IMR-90 (cell line): ENCODE measurements at regions not wholly inside any gene's neighbourhood (a gene's known extent, or its start where the extent isn't known, plus 50 kb on each side); places are given as distances from the start of the nearest gene placed in this dataset.

Experiments used
- ATAC-seq: fragments of 200-7000 bp; cut with Tn5 transposase; 2 replicates; pipeline ENCODE4 v1.9.1; 2020; ENCODE audit warnings: low read depth, mild to moderate bottlenecking, moderate library complexity
- BruUV-seq: library from RNA; stranded (reverse); fragments of 400-500 nt; replicated peaks from 2 replicates; lab custom pipeline; 2021; lab: Mats Ljungman, UMichigan
- CTCF ChIA-PET: fragments of 300-600 bp; formaldehyde crosslinking; extraction: SDS; loops from one replicate; lab custom pipeline; 2021; ENCODE audit warnings: antibody characterized with exemption; lab: Yijun Ruan, JAX
- POLR2A ChIA-PET: fragments of 300-600 bp; sonication (Branson Sonifier 250); formaldehyde crosslinking; loops from one replicate; lab custom pipeline; 2022; ENCODE audit warnings: antibody characterized with exemption; ENCODE audit not compliant: unreplicated experiment; lab: Charles Lee
- DNase-seq: peaks from one replicate; pipeline ENCODE4 v3.0.0; 2013
- H2AFZ ChIP-seq: replicated peaks from 2 replicates; pipeline ENCODE3; 2013; ENCODE audit warnings: low read length, mild to moderate bottlenecking; ENCODE audit not compliant: poor library complexity
- H2AK5ac ChIP-seq: 2 replicates; pipeline ENCODE4 v1.6.1; 2013; ENCODE audit warnings: low read depth, low read length, inconsistent platforms
- H2AK9ac ChIP-seq: replicated peaks from 2 replicates; pipeline ENCODE3; 2013; ENCODE audit warnings: mild to moderate bottlenecking, low read depth, low read length, moderate library complexity; ENCODE audit not compliant: poor library complexity
- H2BK120ac ChIP-seq: 2 replicates; pipeline ENCODE4 v1.6.1; 2013; ENCODE audit warnings: low read depth, low read length, inconsistent platforms
- H2BK15ac ChIP-seq: 3 replicates; pipeline ENCODE4 v1.6.1; 2013; ENCODE audit warnings: low read depth, low read length, inconsistent platforms
- H2BK20ac ChIP-seq: 2 replicates; pipeline ENCODE4 v1.6.1; 2013; ENCODE audit warnings: low read depth, mild to moderate bottlenecking, inconsistent platforms, low read length, moderate library complexity
- H2BK5ac ChIP-seq: 2 replicates; pipeline ENCODE4 v1.6.1; 2013; ENCODE audit warnings: mild to moderate bottlenecking, low read depth, low read length, inconsistent platforms; ENCODE audit not compliant: poor library complexity, severe bottlenecking
- H3K14ac ChIP-seq: replicated peaks from 2 replicates; pipeline ENCODE4 v1.6.1; 2013; ENCODE audit warnings: low read depth, low read length, inconsistent platforms
- H3K18ac ChIP-seq: 2 replicates; pipeline ENCODE4 v1.6.1; 2013; ENCODE audit warnings: low read depth, low read length, control low read depth
- H3K23ac ChIP-seq: 2 replicates; pipeline ENCODE4 v1.6.1; 2013; ENCODE audit warnings: low read depth, low read length, inconsistent platforms
- H3K27ac ChIP-seq: 2 replicates; pipeline ENCODE4 v1.5.1; 2013; ENCODE audit warnings: mild to moderate bottlenecking, control low read depth, low read length; ENCODE audit not compliant: insufficient read depth
- H3K27me3 ChIP-seq: 2 replicates; pipeline ENCODE4 v1.6.1; 2013; ENCODE audit warnings: low read length; ENCODE audit not compliant: control insufficient read depth, insufficient read depth
- H3K36me3 ChIP-seq: 2 replicates; pipeline ENCODE4 v1.6.1; 2013; ENCODE audit warnings: low read length, mixed read lengths; ENCODE audit not compliant: control insufficient read depth, insufficient read depth
- H3K4ac ChIP-seq: 2 replicates; pipeline ENCODE4 v1.6.1; 2013; ENCODE audit warnings: low read depth, low read length, inconsistent platforms
- H3K4me1 ChIP-seq: 2 replicates; pipeline ENCODE4 v1.6.1; 2013; ENCODE audit warnings: low read length, mixed read lengths; ENCODE audit not compliant: control insufficient read depth, insufficient read depth
- H3K4me2 ChIP-seq: 2 replicates; pipeline ENCODE4 v1.6.1; 2013; ENCODE audit warnings: low read depth, mild to moderate bottlenecking, control low read depth, low read length, moderate library complexity
- H3K4me3 ChIP-seq: 2 replicates; pipeline ENCODE4 v1.5.1; 2013; ENCODE audit warnings: low read depth, mild to moderate bottlenecking, control low read depth, low read length, moderate library complexity; ENCODE audit not compliant: insufficient read depth
- H3K56ac ChIP-seq: 2 replicates; pipeline ENCODE4 v1.6.1; 2013; ENCODE audit warnings: low read length, inconsistent platforms; ENCODE audit not compliant: insufficient read depth; ENCODE audit errors: extremely low read depth
- H3K79me1 ChIP-seq, 2 experiments: 2 replicates each; pipeline ENCODE4 v1.6.1; 2013; ENCODE audit warnings: low read length in 2 of 2, inconsistent platforms in 1 of 2, low read depth in 1 of 2
- H3K9ac ChIP-seq: 2 replicates; pipeline ENCODE4 v1.6.1; 2013; ENCODE audit warnings: low read depth, low read length, control low read depth
- H3K9me1 ChIP-seq: 2 replicates; pipeline ENCODE4 v1.6.1; 2013; ENCODE audit warnings: low read length, inconsistent platforms; ENCODE audit not compliant: insufficient read depth
- H3K9me3 ChIP-seq: 2 replicates; pipeline ENCODE4 v1.6.1; 2013; ENCODE audit warnings: low read length; ENCODE audit not compliant: control insufficient read depth, insufficient read depth
- H4K20me1 ChIP-seq: 2 replicates; pipeline ENCODE4 v1.6.1; 2013; ENCODE audit warnings: low read length, inconsistent platforms; ENCODE audit not compliant: insufficient read depth
- H4K5ac ChIP-seq: 2 replicates; pipeline ENCODE4 v1.6.1; 2013; ENCODE audit warnings: mild to moderate bottlenecking, low read depth, low read length, control low read depth
- H4K8ac ChIP-seq, 2 experiments: 2 replicates each; pipeline ENCODE4 v1.6.1; 2013; ENCODE audit warnings: low read depth in 2 of 2, low read length in 2 of 2, control low read depth in 1 of 2, inconsistent platforms in 1 of 2
- H4K91ac ChIP-seq: 2 replicates; pipeline ENCODE4 v1.6.1; 2013; ENCODE audit warnings: low read depth, low read length, inconsistent platforms; ENCODE audit not compliant: insufficient read depth
- BHLHE40 ChIP-seq: fragments of 150-350 bp; IDR thresholded peaks from 2 replicates; pipeline ENCODE4 v1.6.1; 2016; ENCODE audit warnings: mild to moderate bottlenecking, low read depth, low read length
- CHD1 ChIP-seq: IDR thresholded peaks from 2 replicates; pipeline ENCODE4 v1.6.1; 2012; ENCODE audit warnings: low read depth, low read length, improper control_type of control experiment
- FOS ChIP-seq: fragments of 150-350 bp; IDR thresholded peaks from 2 replicates; pipeline ENCODE4 v1.6.1; 2016; ENCODE audit warnings: low read depth, low read length
- MAFK ChIP-seq: IDR thresholded peaks from 2 replicates; pipeline ENCODE4 v1.6.1; 2012; ENCODE audit warnings: low read depth, low read length, improper control_type of control experiment
- MAZ ChIP-seq: IDR thresholded peaks from 2 replicates; pipeline ENCODE4 v1.6.1; 2012; ENCODE audit warnings: low read depth, mild to moderate bottlenecking, low read length, improper control_type of control experiment, moderate library complexity, borderline replicate concordance
- MXI1 ChIP-seq: IDR thresholded peaks from 2 replicates; pipeline ENCODE4 v1.6.1; 2012; ENCODE audit warnings: low read depth, mild to moderate bottlenecking, low read length, moderate library complexity, borderline replicate concordance
- NFE2L2 ChIP-seq: fragments of 150-350 bp; IDR thresholded peaks from 2 replicates; pipeline ENCODE4 v1.6.1; 2016; ENCODE audit warnings: low read depth, mild to moderate bottlenecking, low read length
- POLR2A ChIP-seq: IDR thresholded peaks from 2 replicates; pipeline ENCODE4 v1.6.1; 2012; ENCODE audit warnings: mild to moderate bottlenecking, low read depth, low read length
- RAD21 ChIP-seq: IDR thresholded peaks from 2 replicates; pipeline ENCODE4 v1.6.1; 2012; ENCODE audit warnings: low read length, improper control_type of control experiment
- SMC3 ChIP-seq: fragments of 150-350 bp; IDR thresholded peaks from 2 replicates; pipeline ENCODE4 v1.6.1; 2016; ENCODE audit warnings: low read depth, mild to moderate bottlenecking, antibody characterized with exemption, low read length, moderate library complexity
- WGBS, 2 experiments: methylation state at CpG; one replicate each; pipeline versions ENCODE4 v1.1.5 to v1.1.7; 2013; ENCODE audit warnings: missing lambda C conversion rate in 2 of 2; ENCODE audit not compliant: insufficient read length in 1 of 2; ENCODE audit errors: extremely low coverage in 2 of 2; 5-methylcytosine and 5-hydroxymethylcytosine counted together
- dilution Hi-C: fragments of 300-500 bp; cut with HindIII; formaldehyde crosslinking; loops from one replicate; pipeline ENCODE4 v1.14.3; 2018; ENCODE audit warnings: low sequenced_read_pairs; ENCODE audit not compliant: unreplicated experiment
- in situ Hi-C: fragments of 300-500 bp; cut with MboI; formaldehyde crosslinking; loops from 3 replicates; pipeline ENCODE4 v1.14.3; 2019; ENCODE audit warnings: low sequenced_read_pairs, inconsistent platforms, mixed read lengths
- intact Hi-C: fragments of 100-400 bp; cut with micrococcal nuclease; formaldehyde crosslinking; loops from 2 replicates; pipeline ENCODE4 v1.10.0; 2022
- TF ChIP-seq, protein P1 (sequence below): fragments of 150-350 bp; IDR thresholded peaks from 2 replicates; pipeline ENCODE4 v1.6.1; 2017; ENCODE audit warnings: mild to moderate bottlenecking, antibody characterized with exemption, low read length, low read depth
- TF ChIP-seq, protein P2 (sequence below): conservative IDR thresholded peaks from 2 replicates; pipeline ENCODE4 v1.5.1; 2012; ENCODE audit warnings: mild to moderate bottlenecking, low read depth, low read length, improper control_type of control experiment
- TF ChIP-seq, protein P3 (sequence below): fragments of 150-350 bp; IDR thresholded peaks from 2 replicates; pipeline ENCODE4 v1.6.1; 2016; ENCODE audit warnings: low read depth, mild to moderate bottlenecking, low read length, moderate library complexity, borderline replicate concordance

DNA sequence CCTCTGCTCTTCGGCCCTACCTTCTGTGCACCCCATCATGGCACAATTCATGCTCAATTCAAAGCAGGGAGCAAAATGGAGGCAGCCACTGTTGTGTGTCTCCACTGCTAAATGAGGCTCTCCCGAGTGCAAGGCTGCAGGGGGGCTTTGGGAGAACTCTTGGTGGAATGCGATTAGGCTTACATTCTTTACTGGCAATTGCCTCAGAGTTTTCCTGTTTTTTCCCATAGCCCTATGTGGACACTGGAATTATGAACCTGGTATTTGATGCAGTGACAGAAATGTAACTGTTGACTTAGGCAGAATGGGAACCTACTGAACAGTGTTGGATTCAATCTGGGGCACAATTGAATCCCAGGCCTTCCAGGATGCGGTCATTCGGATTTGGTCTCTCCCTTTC is 187.9 kb upstream of the GMDS start:
- ChIA-PET CTCF (interaction anchor here (0.9 kb wide), 1 partner anchor 16 kb away, joined by 3 read pairs; no protein-coding TSS in a partner anchor), POLR2A (no interaction called here)
- peak overlapping the region; percentile 87 for H3K14ac ChIP-seq
- H3K27me3 ChIP-seq, result no peaks in the 10 kb centered on the region
- H3K4me2 ChIP-seq, result no peak overlapping the region
- peaks cover 26% of the 10 kb centered on the region for H3K9me1 ChIP-seq
- in situ Hi-C loops, result no loop called here
- H3K4me3 ChIP-seq, result no peak overlapping the region
- peak overlapping the region; percentile 84 for H3K4ac ChIP-seq
- H2BK20ac ChIP-seq, result peak overlapping the region; percentile 96
- intact Hi-C loops, result no loop called here
- peak overlapping the region; percentile 88 for H3K18ac ChIP-seq
- no peak for TF ChIP-seq MXI1
- TF ChIP-seq, protein P1, sequence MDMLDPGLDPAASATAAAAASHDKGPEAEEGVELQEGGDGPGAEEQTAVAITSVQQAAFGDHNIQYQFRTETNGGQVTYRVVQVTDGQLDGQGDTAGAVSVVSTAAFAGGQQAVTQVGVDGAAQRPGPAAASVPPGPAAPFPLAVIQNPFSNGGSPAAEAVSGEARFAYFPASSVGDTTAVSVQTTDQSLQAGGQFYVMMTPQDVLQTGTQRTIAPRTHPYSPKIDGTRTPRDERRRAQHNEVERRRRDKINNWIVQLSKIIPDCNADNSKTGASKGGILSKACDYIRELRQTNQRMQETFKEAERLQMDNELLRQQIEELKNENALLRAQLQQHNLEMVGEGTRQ, result no peak
- no peak for TF ChIP-seq RAD21
- no peak for TF ChIP-seq POLR2A
- TF ChIP-seq, protein P2, sequence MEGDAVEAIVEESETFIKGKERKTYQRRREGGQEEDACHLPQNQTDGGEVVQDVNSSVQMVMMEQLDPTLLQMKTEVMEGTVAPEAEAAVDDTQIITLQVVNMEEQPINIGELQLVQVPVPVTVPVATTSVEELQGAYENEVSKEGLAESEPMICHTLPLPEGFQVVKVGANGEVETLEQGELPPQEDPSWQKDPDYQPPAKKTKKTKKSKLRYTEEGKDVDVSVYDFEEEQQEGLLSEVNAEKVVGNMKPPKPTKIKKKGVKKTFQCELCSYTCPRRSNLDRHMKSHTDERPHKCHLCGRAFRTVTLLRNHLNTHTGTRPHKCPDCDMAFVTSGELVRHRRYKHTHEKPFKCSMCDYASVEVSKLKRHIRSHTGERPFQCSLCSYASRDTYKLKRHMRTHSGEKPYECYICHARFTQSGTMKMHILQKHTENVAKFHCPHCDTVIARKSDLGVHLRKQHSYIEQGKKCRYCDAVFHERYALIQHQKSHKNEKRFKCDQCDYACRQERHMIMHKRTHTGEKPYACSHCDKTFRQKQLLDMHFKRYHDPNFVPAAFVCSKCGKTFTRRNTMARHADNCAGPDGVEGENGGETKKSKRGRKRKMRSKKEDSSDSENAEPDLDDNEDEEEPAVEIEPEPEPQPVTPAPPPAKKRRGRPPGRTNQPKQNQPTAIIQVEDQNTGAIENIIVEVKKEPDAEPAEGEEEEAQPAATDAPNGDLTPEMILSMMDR, result no peak
- no peak for TF ChIP-seq NFE2L2
- no peak for TF ChIP-seq MAZ
- TF ChIP-seq, protein P3, sequence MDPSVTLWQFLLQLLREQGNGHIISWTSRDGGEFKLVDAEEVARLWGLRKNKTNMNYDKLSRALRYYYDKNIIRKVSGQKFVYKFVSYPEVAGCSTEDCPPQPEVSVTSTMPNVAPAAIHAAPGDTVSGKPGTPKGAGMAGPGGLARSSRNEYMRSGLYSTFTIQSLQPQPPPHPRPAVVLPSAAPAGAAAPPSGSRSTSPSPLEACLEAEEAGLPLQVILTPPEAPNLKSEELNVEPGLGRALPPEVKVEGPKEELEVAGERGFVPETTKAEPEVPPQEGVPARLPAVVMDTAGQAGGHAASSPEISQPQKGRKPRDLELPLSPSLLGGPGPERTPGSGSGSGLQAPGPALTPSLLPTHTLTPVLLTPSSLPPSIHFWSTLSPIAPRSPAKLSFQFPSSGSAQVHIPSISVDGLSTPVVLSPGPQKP, result no peak
- no peak for TF ChIP-seq MAFK
- TF ChIP-seq CHD1, result no peak
- no peak for TF ChIP-seq SMC3
- no peak for TF ChIP-seq FOS
- no peak for TF ChIP-seq BHLHE40
- peak overlapping the region; percentile 12; the same call in 1 of the 2 replicates for H4K5ac ChIP-seq
- no peaks in the 10 kb centered on the region for H3K9me3 ChIP-seq
- H2AK5ac ChIP-seq, result peak overlapping the region; percentile 79; the same call in 1 of the 2 replicates
- H3K36me3 ChIP-seq, result no peaks in the 10 kb centered on the region
- no peak overlapping the region for H3K56ac ChIP-seq
- H3K79me1 ChIP-seq, result no peaks in the 10 kb centered on the region
- peak overlapping the region; percentile 95 for H2BK120ac ChIP-seq
- 100% methylated on average over 2 of the region's 5 CpGs; no CpG with 5 or more reads in 1 of the 2 experiments for WGBS, 2 experiments
- no TSS peak for BruUV-seq
- H4K20me1 ChIP-seq, result no peaks in the 10 kb centered on the region
- H3K27ac ChIP-seq, result peak overlapping the region; percentile 41; the same call in 1 of the 2 replicates
- dilution Hi-C loops, result no loop called here
- H3K4me1 ChIP-seq, result peaks cover 23% of the 10 kb centered on the region
- DNase-seq (no peak), ATAC-seq (no peak)
- H2AFZ ChIP-seq, result peak overlapping the region; percentile 44
- H4K8ac ChIP-seq, result peak overlapping the region; percentile 5 to 89; a peak in 3 of 4 replicates
- peak overlapping the region; percentile 66 for H2AK9ac ChIP-seq
- H3K9ac ChIP-seq, result no peak overlapping the region
- peak overlapping the region; percentile 83 for H2BK5ac ChIP-seq
- H3K23ac ChIP-seq, result 0 out of 2 replicates have a peak overlapping the region, but pooled peaks have one; percentile 86
- H4K91ac ChIP-seq, result peak overlapping the region; percentile 90
- peak overlapping the region; percentile 25; the same call in 2 of the 3 replicates for H2BK15ac ChIP-seq
